ENCODE measurements at regions not wholly inside any gene's neighbourhood (a gene's known extent, or its start where the extent isn't known, plus 50 kb on each side); places are given as distances from the start of the nearest gene placed in this dataset.

- no peaks in the 10 kb centered on the region for H3K9me3 ChIP-seq (ENCODE audit: control insufficient read depth, insufficient read depth, low read depth, low read length)
- POLR2A ChIA-PET = no interaction called here
- H3K27ac ChIP-seq (ENCODE audit: extremely low read depth, low read depth, low read length) = no peak overlapping the region
- CTCF ChIA-PET = interaction anchor here (4.4 kb wide), 1 partner anchor 24 kb away, joined by 21 read pairs; no protein-coding TSS in a partner anchor
- H3K4me1 ChIP-seq (ENCODE audit: control insufficient read depth, insufficient read depth, low read length) = no peaks in the 10 kb centered on the region
- no peak overlapping the region for H3K4me3 ChIP-seq (ENCODE audit: low read depth, low read length)
- TF ChIP-seq GLIS2 (tag by site-specific recombination; IDR thresholded peaks at IDR 0.05) (no peak), PRDM10 (tag by site-specific recombination; IDR thresholded peaks at IDR 0.05) (peak; percentile 70), GFI1B (tag by site-specific recombination; IDR thresholded peaks at IDR 0.05) (no peak), WT1 (tag by site-specific recombination; IDR thresholded peaks at IDR 0.05) (peak; percentile 46), ZNF558 (tag by site-specific recombination; IDR thresholded peaks at IDR 0.05) (no peak)
- no peaks in the 10 kb centered on the region for H3K36me3 ChIP-seq (ENCODE audit: control insufficient read depth in 2 of 2, insufficient read depth in 1 of 2, low read length in 2 of 2)
Observed at GRCh38 chr5:134063188-134063820, 51.2 kb upstream of the TCF7 start.

- ChIA-PET CTCF (interaction anchor here (1.0 to 1.3 kb wide), 4 partner anchors 13 to 87 kb away, joined by 4 to 8 read pairs (median 5); no protein-coding TSS in a partner anchor), POLR2A (no interaction called here)
- no peak overlapping the region for H3K27ac ChIP-seq (ENCODE audit: extremely low read depth, low read depth, low read length)
- H3K4me1 ChIP-seq (ENCODE audit: control insufficient read depth, insufficient read depth, low read length) = no peaks in the 10 kb centered on the region
- TF ChIP-seq ZBTB6 (tag by site-specific recombination; IDR thresholded peaks at IDR 0.05) (no peak), HOXD13 (CRISPR knock-in tag; IDR thresholded peaks at IDR 0.05; ENCODE audit: borderline replicate concordance) (no peak), ZNF433 (tag by site-specific recombination; IDR thresholded peaks at IDR 0.05; ENCODE audit: low read depth) (no peak), ZNF155 (tag by site-specific recombination; IDR thresholded peaks at IDR 0.05) (no peak), ZFP37 (tag by site-specific recombination; IDR thresholded peaks at IDR 0.05) (no peak), RBAK (tag by site-specific recombination; IDR thresholded peaks at IDR 0.05) (no peak), ZNF488 (tag by site-specific recombination; IDR thresholded peaks at IDR 0.05) (no peak), ZNF513 (tag by site-specific recombination; IDR thresholded peaks at IDR 0.05) (no peak), ZNF629 (tag by site-specific recombination; IDR thresholded peaks at IDR 0.05) (no peak), SP2 (tag by site-specific recombination; IDR thresholded peaks at IDR 0.05) (no peak), REPIN1 (tag by site-specific recombination; IDR thresholded peaks at IDR 0.05; ENCODE audit: low read depth) (no peak), ZNF184 (tag by site-specific recombination; IDR thresholded peaks at IDR 0.05) (no peak), ZNF169 (tag by site-specific recombination; IDR thresholded peaks at IDR 0.05) (no peak), SP3 (tag by site-specific recombination; IDR thresholded peaks at IDR 0.05) (no peak), ZNF48 (tag by site-specific recombination; IDR thresholded peaks at IDR 0.05) (no peak), ZNF292 (tag by site-specific recombination; IDR thresholded peaks at IDR 0.05; ENCODE audit: borderline replicate concordance, low read depth) (no peak)
- H3K4me3 ChIP-seq (ENCODE audit: low read depth, low read length) = no peak overlapping the region
- no peaks in the 10 kb centered on the region for H3K9me3 ChIP-seq (ENCODE audit: control insufficient read depth, insufficient read depth, low read depth, low read length)
- H3K36me3 ChIP-seq (ENCODE audit: control insufficient read depth in 2 of 2, insufficient read depth in 1 of 2, low read length in 2 of 2) = no peaks in the 10 kb centered on the region
Observed at GRCh38 chr5:134059758-134060495, 54.6 kb upstream of the TCF7 start.

Measured in HEK293 (cell line).